NCI-H1092 treated with DMSO at 0.1 percent for 48 hours (cell line): ENCODE measurements at regions not wholly inside any gene's neighbourhood (a gene's known extent, or its start where the extent isn't known, plus 50 kb on each side); places are given as distances from the start of the nearest gene placed in this dataset.
"Not testable (repeated sequence)": the region's sequence is repeated elsewhere in the genome, so short reads cannot be mapped to it uniquely, and the experiment has no call there.

Source experiments
- DNase-seq: peaks from one replicate; lab custom pipeline; 2025; lab: John Stamatoyannopoulos, UW

- no peak for DNase-seq
Observed at GRCh38 chr20:24418731-24419130, 50.7 kb upstream of the SYNDIG1 start.

GRCh38 chr20:24417485-24417884 is 51.9 kb upstream of the SYNDIG1 start:
- no peak for DNase-seq

- not testable (repeated sequence) for DNase-seq
Observed at GRCh38 chr20:24415444-24415843, 54.0 kb upstream of the SYNDIG1 start.

DNA sequence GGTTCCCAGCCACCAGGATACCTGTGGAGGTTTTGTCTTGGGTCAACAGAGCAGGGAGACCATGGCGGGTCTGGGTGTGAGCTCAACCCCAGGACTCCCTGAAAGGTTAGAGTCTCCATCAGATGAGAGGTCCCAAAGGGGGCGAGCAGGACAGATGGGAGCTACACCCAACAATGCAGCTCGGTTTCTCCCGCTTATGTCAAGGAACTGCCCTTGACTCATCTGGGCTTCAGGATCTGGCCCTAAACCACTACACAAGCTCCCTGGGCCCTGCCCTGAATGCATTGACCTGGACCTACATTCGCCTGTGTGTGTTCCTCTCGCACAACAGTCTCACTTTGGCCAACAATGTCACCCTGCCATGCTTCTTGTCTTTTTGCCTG is 57.6 kb upstream of the SYNDIG1 start:
- DNase-seq, result no peak

- no peak for DNase-seq
Observed at GRCh38 chr20:24411003-24411833, 58.2 kb upstream of the SYNDIG1 start.

GRCh38 chr20:24407151-24407550 is 62.3 kb upstream of the SYNDIG1 start:
- no peak for DNase-seq

DNA sequence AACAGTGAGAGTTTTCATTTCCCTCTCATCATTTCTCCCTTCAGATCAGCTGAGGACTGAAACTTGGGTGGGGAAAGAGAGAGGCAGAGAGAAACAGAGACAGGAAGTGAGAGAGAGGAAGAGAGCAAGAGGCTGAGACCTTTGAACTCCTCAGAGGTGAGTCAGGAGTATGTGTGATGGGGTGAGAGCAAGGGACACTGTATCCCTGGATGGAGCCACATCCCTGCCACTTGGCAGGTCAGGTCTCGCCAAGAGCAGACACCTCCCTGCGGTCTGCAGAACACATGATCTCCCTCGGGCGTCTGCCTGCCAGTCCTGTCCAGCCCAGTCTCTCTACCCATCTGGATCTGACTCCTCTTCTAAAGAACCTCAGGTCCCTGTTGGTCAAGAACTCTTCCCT is 62.7 kb upstream of the SYNDIG1 start:
- DNase-seq, result no peak

DNA sequence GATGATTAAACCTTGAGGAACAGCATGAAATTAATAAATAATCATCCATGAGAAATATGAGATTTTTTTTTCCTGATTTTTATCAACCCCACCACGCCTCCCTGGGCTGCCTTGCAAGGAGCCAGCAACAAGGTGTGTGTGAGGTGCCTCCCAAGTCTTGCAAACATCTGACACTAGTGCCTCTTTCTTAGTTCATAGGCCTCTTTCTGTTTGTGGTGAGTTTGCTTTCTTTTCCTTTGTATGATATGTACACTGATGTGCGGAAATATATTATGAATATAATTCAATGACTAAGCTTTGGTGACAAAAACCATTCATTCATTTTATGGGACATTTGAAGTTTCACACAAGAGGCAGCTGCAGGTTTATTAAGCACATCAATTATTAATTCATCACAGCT is 63.2 kb upstream of the SYNDIG1 start:
- DNase-seq, result no peak

- no peak for DNase-seq
Observed at GRCh38 chr20:24405810-24406209, 63.6 kb upstream of the SYNDIG1 start.

DNA sequence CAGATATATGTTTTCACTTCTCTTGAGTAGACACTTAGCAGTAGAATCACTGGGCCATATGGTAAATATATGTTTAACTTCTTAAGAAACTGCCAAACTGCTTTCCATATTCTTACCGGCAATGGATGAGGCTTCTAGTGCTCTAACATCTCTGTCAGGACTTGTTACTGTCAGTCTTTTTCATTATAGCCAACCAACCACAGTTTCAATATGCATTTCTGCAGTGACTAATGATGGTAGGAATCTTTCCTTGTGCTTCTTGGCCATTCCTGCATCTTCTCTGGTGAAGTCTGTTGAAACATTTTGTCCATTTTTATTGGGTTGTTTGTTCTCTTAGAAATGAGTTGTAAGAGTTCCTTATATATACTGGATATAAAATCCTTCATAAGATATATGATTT is 66.0 kb upstream of the SYNDIG1 start:
- DNase-seq, result no peak

DNA sequence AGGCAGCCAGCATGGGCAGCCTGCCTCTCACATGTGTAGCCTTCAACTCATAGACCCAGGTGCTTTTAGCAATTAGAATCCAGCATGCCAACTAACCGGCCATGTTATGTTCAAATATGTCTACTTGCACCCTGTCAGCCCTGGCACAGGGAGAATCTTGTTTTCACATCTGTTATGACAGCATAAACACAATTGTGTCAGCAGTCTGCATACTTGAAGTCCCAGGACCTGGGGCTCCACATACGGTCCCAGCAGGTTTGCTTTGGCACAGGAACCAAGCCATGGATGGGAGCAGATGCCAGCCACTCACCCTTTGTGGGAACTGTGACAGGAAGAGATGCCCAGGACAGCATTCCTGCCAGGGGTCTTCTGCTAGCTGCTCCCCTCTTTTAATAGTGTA is 67.2 kb upstream of the SYNDIG1 start:
- DNase-seq, result no peak

DNA sequence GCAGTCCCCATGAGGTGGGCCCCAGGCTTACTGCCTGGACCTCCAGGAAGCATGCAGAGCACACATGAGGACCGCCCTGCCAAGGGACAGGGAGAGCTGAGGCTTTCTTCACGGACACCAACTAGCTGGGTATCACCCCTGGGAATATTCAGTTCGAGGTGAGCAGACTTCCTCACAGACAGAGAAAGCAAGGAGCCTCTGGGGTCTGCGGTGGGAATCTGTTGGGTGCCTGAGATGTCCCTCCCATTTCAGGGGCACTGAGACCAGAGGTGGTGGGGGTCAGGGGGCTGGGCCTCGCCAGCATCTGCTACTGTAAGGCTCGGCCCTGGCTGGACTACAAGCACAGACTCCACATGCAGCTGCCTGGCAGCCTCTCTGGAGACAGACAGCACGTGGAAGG is 74.3 kb upstream of the SYNDIG1 start:
- no peak for DNase-seq

DNA sequence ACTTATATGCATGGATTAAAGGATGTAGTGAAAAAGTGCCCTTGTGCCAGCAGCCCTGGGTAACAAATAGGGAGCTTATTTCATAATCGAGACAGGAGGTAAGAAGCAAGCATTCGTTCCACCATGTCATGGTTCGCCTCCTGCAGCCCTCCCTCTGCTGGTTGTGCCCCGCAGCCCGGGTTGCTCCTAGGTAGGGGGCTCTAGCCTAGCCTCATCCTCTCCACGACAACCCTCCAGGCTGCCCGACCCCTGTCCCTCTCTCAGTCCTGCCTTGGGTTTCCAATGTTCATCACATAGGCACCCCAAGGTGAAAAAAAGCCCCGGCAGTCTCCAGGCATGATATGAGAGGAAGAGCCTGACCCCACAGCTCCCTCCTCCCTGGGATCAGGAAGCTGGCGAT is 75.5 kb upstream of the SYNDIG1 start:
- no peak for DNase-seq

DNA sequence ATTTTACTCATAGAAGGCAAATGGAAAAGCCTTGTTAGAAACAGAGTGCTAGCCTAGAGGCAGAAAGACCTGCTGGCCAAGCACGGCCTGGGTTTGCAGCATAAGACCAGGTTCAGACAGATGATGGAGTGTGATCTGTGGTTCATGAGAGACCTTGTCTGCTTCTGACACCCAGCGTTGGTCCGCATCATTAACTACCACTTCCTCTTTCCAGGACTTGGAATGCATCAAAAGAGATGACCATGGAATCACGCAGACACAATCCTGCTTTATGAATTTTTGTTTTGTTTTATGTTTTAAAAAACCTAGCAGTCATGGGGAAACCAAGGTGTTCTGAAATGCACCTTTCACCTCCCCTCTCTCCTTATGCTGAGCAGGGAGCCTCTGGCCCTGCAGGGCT is 76.8 kb upstream of the SYNDIG1 start:
- no peak for DNase-seq

- DNase-seq, result no peak
Observed at GRCh38 chr20:24389686-24390085, 79.7 kb upstream of the SYNDIG1 start.

- no peak for DNase-seq
Observed at GRCh38 chr20:24388828-24389380, 80.5 kb upstream of the SYNDIG1 start.

GRCh38 chr20:24385547-24385946 is 83.9 kb upstream of the SYNDIG1 start:
- no peak for DNase-seq

- no peak for DNase-seq
Observed at GRCh38 chr20:24384865-24385264, 84.6 kb upstream of the SYNDIG1 start.

GRCh38 chr20:24382743-24383142 is 86.7 kb upstream of the SYNDIG1 start:
- peak; percentile 21 for DNase-seq

- no peak for DNase-seq
Observed at GRCh38 chr20:24382331-24382730, 87.1 kb upstream of the SYNDIG1 start.

- no peak for DNase-seq
Observed at GRCh38 chr20:24381886-24382285, 87.5 kb upstream of the SYNDIG1 start.

DNA sequence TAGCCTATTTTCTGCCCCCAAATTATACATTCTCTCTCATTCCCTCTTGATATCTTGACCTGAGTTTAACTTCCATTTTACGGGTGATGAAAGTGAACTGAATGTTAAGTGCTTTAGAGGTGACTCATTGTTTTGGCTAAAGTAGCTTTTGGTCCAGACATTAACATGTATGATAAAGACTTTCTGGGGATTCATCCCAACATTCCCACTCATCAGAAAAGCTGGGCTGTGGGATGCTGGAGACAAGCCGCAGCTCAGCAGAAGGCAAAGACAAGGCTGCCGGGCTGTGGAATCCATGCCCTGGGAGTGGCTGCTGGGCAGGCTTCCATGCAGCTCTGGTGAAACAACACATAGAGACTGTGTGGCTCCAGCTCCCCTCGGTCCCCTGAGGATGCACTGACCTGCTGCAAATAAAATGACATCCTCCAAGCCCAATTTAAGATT is 89.9 kb upstream of the SYNDIG1 start:
- no peak for DNase-seq

DNA sequence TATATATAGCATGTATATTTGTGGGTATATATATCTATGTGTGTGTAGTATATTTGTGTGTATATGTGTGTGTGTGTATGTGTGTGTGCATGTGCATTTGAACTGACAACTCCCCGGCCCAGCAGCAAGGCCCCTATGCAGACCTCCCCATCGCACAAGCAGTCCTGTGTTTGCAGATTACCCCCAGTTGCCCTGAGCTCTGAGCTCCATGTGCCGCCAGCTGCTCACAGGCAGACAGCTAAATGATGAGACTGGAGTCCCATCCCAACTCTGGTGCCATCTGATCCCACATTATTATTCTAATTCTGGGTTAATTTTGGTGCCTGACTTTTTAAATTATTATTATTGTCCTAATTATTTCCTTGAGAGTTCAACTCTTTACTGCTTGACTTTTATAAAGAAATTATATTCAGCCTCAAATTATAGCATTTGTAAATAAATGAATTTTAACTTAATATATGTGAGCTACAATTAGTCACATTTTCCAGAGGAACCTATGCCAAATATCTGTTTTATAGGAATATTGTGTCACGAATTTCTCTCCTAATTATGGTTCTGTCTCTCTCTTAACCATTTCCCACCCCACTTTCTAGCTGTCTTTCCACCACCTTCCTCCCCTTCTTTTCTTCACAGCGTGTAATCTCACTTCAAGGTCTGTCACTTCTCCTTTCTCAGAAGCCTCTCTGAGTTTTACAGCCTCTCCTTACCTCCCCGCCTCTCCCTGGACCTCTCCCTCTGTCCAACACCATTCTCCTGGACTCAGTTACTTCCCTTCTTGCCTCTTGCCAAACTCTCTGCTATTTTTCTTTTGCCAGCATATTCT is 90.6 kb upstream of the SYNDIG1 start:
- DNase-seq, result no peak
